GM12865 (cell line): ENCODE measurements at regions not wholly inside any gene's neighbourhood (a gene's known extent, or its start where the extent isn't known, plus 50 kb on each side); places are given as distances from the start of the nearest gene placed in this dataset.
"Not testable (repeated sequence)": the region's sequence is repeated elsewhere in the genome, so short reads cannot be mapped to it uniquely, and the experiment has no call there.

ENCODE experiments used
- DNase-seq: peaks from one replicate; pipeline ENCODE4 v3.0.0; 2010; ENCODE audit warnings: low read depth
- H3K4me3 ChIP-seq: 2 replicates; pipeline ENCODE4 v1.5.1; 2011; ENCODE audit warnings: mild to moderate bottlenecking, low read depth, low read length, control low read depth
- CTCF ChIP-seq: IDR thresholded peaks from 2 replicates; pipeline ENCODE4 v1.5.1; 2011; ENCODE audit warnings: low read length, control low read depth, low read depth, inconsistent platforms; ENCODE audit not compliant: insufficient read depth; ENCODE audit errors: missing control alignments

- H3K4me3 ChIP-seq, result no peak overlapping the region
- no peak for TF ChIP-seq CTCF
- DNase-seq, result no peak
These were observed 77.6 kb upstream of the FRMPD4 start for GRCh38 chrX:12060489-12061260.

- no peak for TF ChIP-seq CTCF
- DNase-seq, result no peak
- no peak overlapping the region for H3K4me3 ChIP-seq
These were observed 73.0 kb upstream of the FRMPD4 start for GRCh38 chrX:12065251-12065650.

- no peak overlapping the region for H3K4me3 ChIP-seq
- DNase-seq, result no peak
- no peak for TF ChIP-seq CTCF
These were observed 62.2 kb upstream of the FRMPD4 start for GRCh38 chrX:12076046-12076445.

GRCh38 chrX:12080265-12080664 lies 58.0 kb upstream of the FRMPD4 start:
- no peak overlapping the region for H3K4me3 ChIP-seq
- TF ChIP-seq CTCF, result peak; percentile 40
- peak; percentile 25 for DNase-seq

- DNase-seq, H3K4me3 ChIP-seq: not testable (repeated sequence)
These were observed 55.3 kb upstream of the FRMPD4 start for GRCh38 chrX:12082959-12083358.
